A673 (cell line): ENCODE measurements at regions not wholly inside any gene's neighbourhood (a gene's known extent, or its start where the extent isn't known, plus 50 kb on each side); places are given as distances from the start of the nearest gene placed in this dataset.

ENCODE experiments used
- BruUV-seq: library from RNA; stranded (reverse); fragments of 400-500 nt; replicated peaks from 2 replicates; lab custom pipeline; 2021; lab: Mats Ljungman, UMichigan
- CTCF ChIA-PET: fragments of 300-600 bp; sonication (Branson Sonifier 250); formaldehyde crosslinking; loops from one replicate; lab custom pipeline; 2022; ENCODE audit warnings: antibody characterized with exemption; lab: Charles Lee
- POLR2A ChIA-PET: fragments of 300-600 bp; sonication (Branson Sonifier 250); formaldehyde crosslinking; loops from one replicate; lab custom pipeline; 2022; ENCODE audit warnings: antibody characterized with exemption; ENCODE audit not compliant: low non-redundant PET; lab: Charles Lee
- DNase-seq: peaks from one replicate; pipeline ENCODE4 v3.0.0-alpha.2; 2015; ENCODE audit warnings: low spot score
- H3K27ac ChIP-seq: fragments of 200-600 bp; sonication (generic); 2 replicates; pipeline ENCODE4 v1.5.1; 2016; ENCODE audit warnings: mixed run types, low read depth, mild to moderate bottlenecking, mixed read lengths, antibody characterized with exemption, low read length; ENCODE audit not compliant: poor library complexity, severe bottlenecking
- H3K27me3 ChIP-seq: fragments of 200-600 bp; sonication (generic); replicated peaks from 2 replicates; pipeline ENCODE4 v1.6.1; 2017; ENCODE audit warnings: mixed run types, low read depth, mild to moderate bottlenecking, mixed read lengths, antibody characterized with exemption, low read length; ENCODE audit not compliant: insufficient read depth, poor library complexity
- H3K36me3 ChIP-seq: fragments of 200-600 bp; sonication (generic); 2 replicates; pipeline ENCODE4 v1.6.1; 2016; ENCODE audit warnings: mixed run types, mild to moderate bottlenecking, mixed read lengths, antibody characterized with exemption, low read length; ENCODE audit not compliant: insufficient read depth, poor library complexity, severe bottlenecking
- H3K4me1 ChIP-seq: fragments of 200-600 bp; sonication (generic); 2 replicates; pipeline ENCODE4 v1.6.1; 2017; ENCODE audit warnings: mixed run types, mild to moderate bottlenecking, mixed read lengths, antibody characterized with exemption, low read length; ENCODE audit not compliant: insufficient read depth, poor library complexity, severe bottlenecking
- H3K4me3 ChIP-seq: fragments of 200-600 bp; sonication (generic); 2 replicates; pipeline ENCODE4 v1.5.1; 2016; ENCODE audit warnings: low read depth, mixed run types, mild to moderate bottlenecking, mixed read lengths, low read length; ENCODE audit not compliant: poor library complexity, severe bottlenecking
- H3K9me3 ChIP-seq: fragments of 200-600 bp; sonication (generic); 2 replicates; pipeline ENCODE4 v1.6.1; 2016; ENCODE audit warnings: mixed run types, low read depth, mild to moderate bottlenecking, mixed read lengths, antibody characterized with exemption, low read length; ENCODE audit not compliant: poor library complexity, severe bottlenecking
- CTCF ChIP-seq: fragments of 300-800, 200-600 bp; sonication (generic); conservative IDR thresholded peaks from 2 replicates; pipeline ENCODE4 v1.5.1; 2017; ENCODE audit warnings: low read depth, mild to moderate bottlenecking, antibody characterized with exemption, low read length, moderate library complexity, mixed read lengths
- EZH2 ChIP-seq: fragments of 200-600 bp; sonication (generic); IDR thresholded peaks from 2 replicates; pipeline ENCODE4 v1.6.1; 2017; ENCODE audit warnings: borderline replicate concordance, low read depth, mild to moderate bottlenecking, mixed read lengths, antibody characterized with exemption, low read length; ENCODE audit not compliant: poor library complexity, severe bottlenecking
- intact Hi-C: fragments of 100-400 bp; cut with micrococcal nuclease; formaldehyde crosslinking; loops from one replicate; pipeline ENCODE4 v1.10.0; 2022; ENCODE audit not compliant: unreplicated experiment

GRCh38 chr11:28504555-28505110 is 396.4 kb downstream of the METTL15 start:
- no peaks in the 10 kb centered on the region for H3K36me3 ChIP-seq
- TF ChIP-seq EZH2 (no peak), CTCF (no peak)
- H3K9me3 ChIP-seq = no peaks in the 10 kb centered on the region
- ChIA-PET POLR2A (interaction anchor here (0.6 kb wide), 1 partner anchor 480 kb away, joined by 5 read pairs; no protein-coding TSS in a partner anchor), CTCF (no interaction called here)
- H3K4me1 ChIP-seq = no peaks in the 10 kb centered on the region
- H3K27me3 ChIP-seq = no peaks in the 10 kb centered on the region
- intact Hi-C loops = no loop called here
- DNase-seq = no peak
- BruUV-seq = no TSS peak
- no peak overlapping the region for H3K27ac ChIP-seq
- H3K4me3 ChIP-seq = no peak overlapping the region

- TF ChIP-seq EZH2 (no peak), CTCF (no peak)
- no TSS peak for BruUV-seq
- peaks cover 10% of the 10 kb centered on the region for H3K9me3 ChIP-seq
- no peak for DNase-seq
- ChIA-PET POLR2A (no interaction called here), CTCF (no interaction called here)
- no peaks in the 10 kb centered on the region for H3K27me3 ChIP-seq
- H3K4me3 ChIP-seq = no peak overlapping the region
- H3K36me3 ChIP-seq = no peaks in the 10 kb centered on the region
- intact Hi-C loops = no loop called here
- H3K4me1 ChIP-seq = no peaks in the 10 kb centered on the region
- no peak overlapping the region for H3K27ac ChIP-seq
These were observed 387.1 kb downstream of the METTL15 start for GRCh38 chr11:28495333-28495732.

GRCh38 chr11:28491431-28491830 is 383.2 kb downstream of the METTL15 start:
- H3K27ac ChIP-seq = no peak overlapping the region
- intact Hi-C loops = no loop called here
- no TSS peak for BruUV-seq
- no peak for DNase-seq
- no peaks in the 10 kb centered on the region for H3K27me3 ChIP-seq
- H3K4me3 ChIP-seq = no peak overlapping the region
- H3K36me3 ChIP-seq = no peaks in the 10 kb centered on the region
- H3K9me3 ChIP-seq = peaks cover 10% of the 10 kb centered on the region
- ChIA-PET POLR2A (no interaction called here), CTCF (no interaction called here)
- no peaks in the 10 kb centered on the region for H3K4me1 ChIP-seq
- TF ChIP-seq EZH2 = no peak
- TF ChIP-seq CTCF = no peak
